ENCODE measurements at regions not wholly inside any gene's neighbourhood (a gene's known extent, or its start where the extent isn't known, plus 50 kb on each side); places are given as distances from the start of the nearest gene placed in this dataset.

DNA sequence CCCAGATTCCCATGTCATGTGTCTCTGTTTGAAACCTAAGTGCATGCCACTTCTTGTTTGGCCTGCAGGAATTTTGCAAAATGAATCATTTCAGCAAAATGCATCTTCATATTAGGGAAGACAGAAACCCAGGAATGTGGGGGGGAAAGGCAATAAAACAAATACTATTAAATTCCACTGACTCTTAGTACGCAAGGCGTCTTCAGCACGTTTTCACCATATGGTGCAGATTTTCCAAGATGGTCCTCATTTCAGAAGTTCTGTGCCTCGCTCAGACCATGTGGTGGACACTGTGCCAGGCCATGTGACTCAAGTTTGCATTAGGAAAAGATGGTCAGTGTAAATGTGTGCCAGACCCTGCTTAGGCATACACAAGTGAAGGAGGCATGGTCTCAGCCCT lies 184.0 kb downstream of the ACTL7B start:
- TF ChIP-seq, protein P1, sequence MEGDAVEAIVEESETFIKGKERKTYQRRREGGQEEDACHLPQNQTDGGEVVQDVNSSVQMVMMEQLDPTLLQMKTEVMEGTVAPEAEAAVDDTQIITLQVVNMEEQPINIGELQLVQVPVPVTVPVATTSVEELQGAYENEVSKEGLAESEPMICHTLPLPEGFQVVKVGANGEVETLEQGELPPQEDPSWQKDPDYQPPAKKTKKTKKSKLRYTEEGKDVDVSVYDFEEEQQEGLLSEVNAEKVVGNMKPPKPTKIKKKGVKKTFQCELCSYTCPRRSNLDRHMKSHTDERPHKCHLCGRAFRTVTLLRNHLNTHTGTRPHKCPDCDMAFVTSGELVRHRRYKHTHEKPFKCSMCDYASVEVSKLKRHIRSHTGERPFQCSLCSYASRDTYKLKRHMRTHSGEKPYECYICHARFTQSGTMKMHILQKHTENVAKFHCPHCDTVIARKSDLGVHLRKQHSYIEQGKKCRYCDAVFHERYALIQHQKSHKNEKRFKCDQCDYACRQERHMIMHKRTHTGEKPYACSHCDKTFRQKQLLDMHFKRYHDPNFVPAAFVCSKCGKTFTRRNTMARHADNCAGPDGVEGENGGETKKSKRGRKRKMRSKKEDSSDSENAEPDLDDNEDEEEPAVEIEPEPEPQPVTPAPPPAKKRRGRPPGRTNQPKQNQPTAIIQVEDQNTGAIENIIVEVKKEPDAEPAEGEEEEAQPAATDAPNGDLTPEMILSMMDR (IDR thresholded peaks at IDR 0.05; ENCODE audit: low read depth, low read length), result no peak
- no peak for TF ChIP-seq EZH2phosphoT487 (IDR thresholded peaks at IDR 0.05; ENCODE audit: low read depth)
